GM12874 (cell line): ENCODE measurements at regions not wholly inside any gene's neighbourhood (a gene's known extent, or its start where the extent isn't known, plus 50 kb on each side); places are given as distances from the start of the nearest gene placed in this dataset.

Experiments
- TF ChIP-seq, protein P1 (sequence below): IDR thresholded peaks from 2 replicates; pipeline ENCODE4 v1.5.1; 2011; ENCODE audit warnings: low read depth, mild to moderate bottlenecking, control low read depth, low read length, moderate library complexity; ENCODE audit not compliant: insufficient read depth

GRCh38 chr3:95506174-95506573 is 1308.2 kb upstream of the EPHA6 start:
- TF ChIP-seq, protein P1, sequence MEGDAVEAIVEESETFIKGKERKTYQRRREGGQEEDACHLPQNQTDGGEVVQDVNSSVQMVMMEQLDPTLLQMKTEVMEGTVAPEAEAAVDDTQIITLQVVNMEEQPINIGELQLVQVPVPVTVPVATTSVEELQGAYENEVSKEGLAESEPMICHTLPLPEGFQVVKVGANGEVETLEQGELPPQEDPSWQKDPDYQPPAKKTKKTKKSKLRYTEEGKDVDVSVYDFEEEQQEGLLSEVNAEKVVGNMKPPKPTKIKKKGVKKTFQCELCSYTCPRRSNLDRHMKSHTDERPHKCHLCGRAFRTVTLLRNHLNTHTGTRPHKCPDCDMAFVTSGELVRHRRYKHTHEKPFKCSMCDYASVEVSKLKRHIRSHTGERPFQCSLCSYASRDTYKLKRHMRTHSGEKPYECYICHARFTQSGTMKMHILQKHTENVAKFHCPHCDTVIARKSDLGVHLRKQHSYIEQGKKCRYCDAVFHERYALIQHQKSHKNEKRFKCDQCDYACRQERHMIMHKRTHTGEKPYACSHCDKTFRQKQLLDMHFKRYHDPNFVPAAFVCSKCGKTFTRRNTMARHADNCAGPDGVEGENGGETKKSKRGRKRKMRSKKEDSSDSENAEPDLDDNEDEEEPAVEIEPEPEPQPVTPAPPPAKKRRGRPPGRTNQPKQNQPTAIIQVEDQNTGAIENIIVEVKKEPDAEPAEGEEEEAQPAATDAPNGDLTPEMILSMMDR, result no peak

DNA sequence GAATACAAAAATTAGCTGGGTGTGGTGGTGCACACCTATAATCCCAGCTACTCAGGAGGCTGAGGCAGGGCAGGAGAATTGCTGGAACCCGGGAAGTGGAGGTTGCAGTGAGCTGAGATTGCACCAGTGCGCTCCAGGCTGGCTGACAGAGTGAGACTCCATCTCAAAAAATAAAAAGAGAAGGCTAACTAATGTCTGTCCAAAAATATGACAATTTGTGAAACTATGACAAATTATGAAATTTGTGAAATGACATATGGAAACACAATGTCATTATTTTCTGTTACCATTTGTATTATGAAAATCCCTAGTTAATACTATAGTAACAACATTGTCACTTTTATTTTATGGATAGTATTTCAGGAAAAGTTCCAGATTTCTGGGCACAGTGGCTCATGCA is 1306.3 kb upstream of the EPHA6 start:
- TF ChIP-seq, protein P1, result no peak

DNA sequence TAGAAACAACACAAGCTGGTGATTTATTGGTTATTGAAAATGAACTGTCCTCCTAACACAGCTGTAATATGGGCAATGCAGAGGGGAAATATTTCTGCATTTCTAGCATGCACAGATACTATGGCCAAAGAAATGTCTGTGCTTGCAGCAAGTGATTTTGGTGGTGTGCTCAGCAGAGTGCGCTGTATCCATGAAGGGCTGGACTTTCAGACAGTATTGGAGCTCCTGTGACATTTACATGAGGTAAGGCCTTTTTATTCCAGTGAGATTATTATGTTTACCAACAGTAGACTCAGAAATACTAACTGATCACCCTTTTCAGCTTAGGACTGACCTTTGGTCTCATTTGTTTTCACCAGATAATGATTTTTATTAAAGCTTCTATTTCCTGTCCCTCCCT is 1302.6 kb upstream of the EPHA6 start:
- TF ChIP-seq, protein P1, result no peak

GRCh38 chr3:95514260-95514659 is 1300.1 kb upstream of the EPHA6 start:
- TF ChIP-seq, protein P1, result no peak

GRCh38 chr3:95521396-95521795 is 1293.0 kb upstream of the EPHA6 start:
- TF ChIP-seq, protein P1, result no peak

GRCh38 chr3:95522449-95522848 is 1291.9 kb upstream of the EPHA6 start:
- TF ChIP-seq, protein P1, result no peak

- TF ChIP-seq, protein P1, result no peak
These were observed 1274.4 kb upstream of the EPHA6 start for GRCh38 chr3:95539950-95540483.
